Suprapubic skin (tissue), 4 donors: ENCODE measurements at regions not wholly inside any gene's neighbourhood (a gene's known extent, or its start where the extent isn't known, plus 50 kb on each side); places are given as distances from the start of the nearest gene placed in this dataset.

Experiments used
- DNase-seq, 2 donors: peaks; one replicate each; pipeline ENCODE4 v3.0.0-alpha.2; 2019; ENCODE audit warnings: low spot score in 2 of 2
- H3K27ac ChIP-seq: fragments of 200-600 bp; sonication (generic); one replicate; pipeline ENCODE4 v1.5.1; 2019
- H3K27me3 ChIP-seq: fragments of 200-600 bp; sonication (generic); one replicate; pipeline ENCODE4 v1.5.1; 2019
- H3K36me3 ChIP-seq: fragments of 200-600 bp; sonication (generic); one replicate; pipeline ENCODE4 v1.5.1; 2019
- H3K4me1 ChIP-seq: fragments of 200-600 bp; sonication (generic); one replicate; pipeline ENCODE4 v1.5.1; 2019
- H3K4me3 ChIP-seq: fragments of 200-600 bp; sonication (generic); one replicate; pipeline ENCODE4 v1.5.1; 2019; ENCODE audit warnings: mild to moderate bottlenecking
- H3K9me3 ChIP-seq: fragments of 200-600 bp; sonication (generic); one replicate; pipeline ENCODE4 v1.5.1; 2019
- EP300 ChIP-seq: sonication (generic); formaldehyde crosslinking; IDR thresholded peaks from one replicate; pipeline ENCODE4 v1.6.1; 2017; ENCODE audit warnings: antibody characterized with exemption
- POLR2A ChIP-seq, 2 donors: fragments of 450-650 bp; IDR thresholded peaks; one replicate each; pipeline ENCODE4 v1.6.1; 2017; ENCODE audit warnings: antibody characterized with exemption in 2 of 2, mild to moderate bottlenecking in 2 of 2, moderate library complexity in 2 of 2
- POLR2AphosphoS5 ChIP-seq, 3 donors: sonication (generic); formaldehyde crosslinking; IDR thresholded peaks; one replicate each; pipeline ENCODE4 v1.6.1; 2017; ENCODE audit warnings: antibody characterized with exemption in 3 of 3
- WGBS: methylation state at CpG from one replicate; pipeline ENCODE4 v1.1.5; 2018; 5-methylcytosine and 5-hydroxymethylcytosine counted together
- TF ChIP-seq, protein P1 (sequence below), 2 donors: fragments of 200-600 bp in 1 of 2; fragments of 450-650 bp in 1 of 2; sonication (generic) in 1 of 2; IDR thresholded peaks; one replicate each; pipeline ENCODE4 v1.5.1; 2016 to 2019; ENCODE audit warnings: antibody characterized with exemption in 2 of 2, mild to moderate bottlenecking in 1 of 2, moderate library complexity in 1 of 2

DNA sequence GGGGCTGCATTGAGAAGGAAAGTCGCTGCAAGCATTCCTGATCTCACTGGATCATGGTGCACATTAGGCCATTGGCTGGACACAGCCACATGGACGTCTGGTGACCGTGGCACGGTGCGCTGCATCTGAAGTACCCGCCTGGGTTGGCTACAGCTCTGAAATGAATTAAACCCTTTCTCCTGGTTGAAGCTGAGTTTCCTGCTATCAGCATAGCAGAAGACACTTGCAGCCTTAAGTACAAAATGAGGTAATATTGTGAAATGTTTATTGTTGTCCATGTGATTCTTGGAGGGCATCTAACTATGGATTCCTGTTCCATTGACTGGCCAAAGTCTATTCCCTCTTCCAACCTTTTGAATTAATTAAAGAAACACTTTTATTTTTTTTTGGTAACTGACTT lies 89.8 kb upstream of the ADTRP start:
- 94% methylated on average over 6 of the region's 6 CpGs for WGBS
- no peak overlapping the region for H3K27ac ChIP-seq
- H3K4me3 ChIP-seq = no peak overlapping the region
- no peaks in the 10 kb centered on the region for H3K36me3 ChIP-seq
- H3K9me3 ChIP-seq = no peaks in the 10 kb centered on the region
- no peak for DNase-seq
- TF ChIP-seq POLR2AphosphoS5 (IDR thresholded peaks at IDR 0.05) = no peak
- TF ChIP-seq POLR2A (IDR thresholded peaks at IDR 0.05) = no peak
- TF ChIP-seq, protein P1, sequence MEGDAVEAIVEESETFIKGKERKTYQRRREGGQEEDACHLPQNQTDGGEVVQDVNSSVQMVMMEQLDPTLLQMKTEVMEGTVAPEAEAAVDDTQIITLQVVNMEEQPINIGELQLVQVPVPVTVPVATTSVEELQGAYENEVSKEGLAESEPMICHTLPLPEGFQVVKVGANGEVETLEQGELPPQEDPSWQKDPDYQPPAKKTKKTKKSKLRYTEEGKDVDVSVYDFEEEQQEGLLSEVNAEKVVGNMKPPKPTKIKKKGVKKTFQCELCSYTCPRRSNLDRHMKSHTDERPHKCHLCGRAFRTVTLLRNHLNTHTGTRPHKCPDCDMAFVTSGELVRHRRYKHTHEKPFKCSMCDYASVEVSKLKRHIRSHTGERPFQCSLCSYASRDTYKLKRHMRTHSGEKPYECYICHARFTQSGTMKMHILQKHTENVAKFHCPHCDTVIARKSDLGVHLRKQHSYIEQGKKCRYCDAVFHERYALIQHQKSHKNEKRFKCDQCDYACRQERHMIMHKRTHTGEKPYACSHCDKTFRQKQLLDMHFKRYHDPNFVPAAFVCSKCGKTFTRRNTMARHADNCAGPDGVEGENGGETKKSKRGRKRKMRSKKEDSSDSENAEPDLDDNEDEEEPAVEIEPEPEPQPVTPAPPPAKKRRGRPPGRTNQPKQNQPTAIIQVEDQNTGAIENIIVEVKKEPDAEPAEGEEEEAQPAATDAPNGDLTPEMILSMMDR (IDR thresholded peaks at IDR 0.05) = no peak
- no peaks in the 10 kb centered on the region for H3K27me3 ChIP-seq
- peaks cover 5% of the 10 kb centered on the region for H3K4me1 ChIP-seq

- Histone ChIP-seq H3K36me3 (no peaks in the 10 kb centered on the region), H3K4me3 (no peak overlapping the region), H3K4me1 (peaks cover 5% of the 10 kb centered on the region), H3K9me3 (no peaks in the 10 kb centered on the region), H3K27me3 (no peaks in the 10 kb centered on the region), H3K27ac (no peak overlapping the region)
- no peak for TF ChIP-seq POLR2A (IDR thresholded peaks at IDR 0.05)
- TF ChIP-seq POLR2AphosphoS5 (IDR thresholded peaks at IDR 0.05) = no peak
- TF ChIP-seq, protein P1 (IDR thresholded peaks at IDR 0.05) = no peak
- TF ChIP-seq EP300 = no peak
- DNase-seq = no peak
- 95% methylated on average over 8 of the region's 8 CpGs for WGBS
These were observed 87.2 kb upstream of the ADTRP start for GRCh38 chr6:11865680-11866300.

DNA sequence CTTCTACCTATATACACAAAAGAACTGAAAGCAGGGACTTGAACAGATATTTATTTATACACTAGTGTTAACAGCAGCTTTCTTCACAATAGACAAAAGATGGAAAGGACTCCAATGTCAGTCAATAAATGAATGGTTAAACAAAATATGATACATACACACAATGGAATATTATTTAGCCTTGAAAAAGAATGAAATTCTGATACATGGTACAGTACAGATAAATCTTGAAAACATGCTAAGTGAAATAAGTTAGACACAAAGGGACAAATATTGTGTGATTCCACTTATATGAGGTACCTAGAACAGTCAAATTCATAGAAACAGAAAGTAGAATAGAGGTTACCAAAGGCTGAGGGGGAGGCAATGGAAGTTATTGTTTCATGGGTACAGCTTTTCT lies 79.8 kb upstream of the ADTRP start:
- Histone ChIP-seq H3K27ac (no peak overlapping the region), H3K9me3 (no peaks in the 10 kb centered on the region), H3K36me3 (no peaks in the 10 kb centered on the region), H3K27me3 (no peaks in the 10 kb centered on the region), H3K4me3 (no peak overlapping the region), H3K4me1 (peaks cover 9% of the 10 kb centered on the region)
- TF ChIP-seq POLR2AphosphoS5 (IDR thresholded peaks at IDR 0.05) (no peak), POLR2A (IDR thresholded peaks at IDR 0.05) (no peak), EP300 (no peak)
- TF ChIP-seq, protein P1 (IDR thresholded peaks at IDR 0.05) = no peak
- DNase-seq = no peak

- H3K9me3 ChIP-seq = no peaks in the 10 kb centered on the region
- H3K36me3 ChIP-seq = no peaks in the 10 kb centered on the region
- H3K4me1 ChIP-seq = peaks cover 9% of the 10 kb centered on the region
- 92% methylated on average over 4 of the region's 4 CpGs for WGBS
- TF ChIP-seq, protein P1 (IDR thresholded peaks at IDR 0.05) = no peak
- no peak for TF ChIP-seq EP300
- TF ChIP-seq POLR2A (IDR thresholded peaks at IDR 0.05) = no peak
- TF ChIP-seq POLR2AphosphoS5 (IDR thresholded peaks at IDR 0.05) = no peak
- no peak for DNase-seq
- H3K27me3 ChIP-seq = no peaks in the 10 kb centered on the region
- H3K4me3 ChIP-seq = no peak overlapping the region
- H3K27ac ChIP-seq = no peak overlapping the region
These were observed 77.1 kb upstream of the ADTRP start for GRCh38 chr6:11855743-11856142.

DNA sequence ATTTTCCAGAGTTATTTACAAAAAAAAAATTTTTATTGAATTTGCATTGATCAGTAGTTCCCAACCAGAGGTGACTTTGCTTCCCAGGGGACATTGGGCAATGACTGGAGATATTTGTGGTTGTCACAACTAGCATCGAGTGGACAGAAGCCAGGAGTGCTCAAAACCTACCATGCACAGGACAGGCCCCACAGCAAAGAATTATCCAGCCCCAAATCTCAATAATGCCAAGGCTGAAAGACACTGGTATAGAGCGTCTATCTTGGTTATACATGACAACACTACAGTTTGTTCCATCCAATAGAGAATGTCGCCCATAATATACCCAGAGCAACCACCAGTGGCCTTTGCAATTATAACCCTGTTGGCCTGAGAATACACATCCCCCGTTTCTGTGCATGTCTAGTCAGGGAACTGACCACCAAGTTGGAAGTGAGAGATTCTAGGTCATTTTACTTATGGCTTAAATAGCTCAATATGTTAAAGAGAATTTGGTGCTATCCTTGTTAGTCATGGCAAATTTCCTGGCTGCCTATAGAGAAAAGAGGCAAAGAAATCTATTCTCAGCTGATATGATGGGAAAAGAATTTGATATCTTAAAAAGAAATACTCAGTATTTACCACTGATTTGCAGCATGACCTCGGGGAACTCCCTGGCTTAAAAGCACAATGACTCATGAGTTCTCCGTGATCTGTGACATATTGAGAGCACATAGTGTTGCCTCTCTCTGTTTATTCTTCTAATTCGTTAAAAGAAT lies 76.0 kb upstream of the ADTRP start:
- Histone ChIP-seq H3K9me3 (no peaks in the 10 kb centered on the region), H3K4me1 (peaks cover 9% of the 10 kb centered on the region), H3K4me3 (no peak overlapping the region), H3K27ac (no peak overlapping the region), H3K27me3 (no peaks in the 10 kb centered on the region), H3K36me3 (no peaks in the 10 kb centered on the region)
- DNase-seq = no peak
- 49% methylated on average over 7 of the region's 7 CpGs for WGBS
- no peak for TF ChIP-seq POLR2A (IDR thresholded peaks at IDR 0.05)
- no peak for TF ChIP-seq POLR2AphosphoS5 (IDR thresholded peaks at IDR 0.05)
- TF ChIP-seq EP300 = no peak
- TF ChIP-seq, protein P1 (IDR thresholded peaks at IDR 0.05) = no peak
